Skin epidermis (tissue), 12 donors: ENCODE measurements at regions not wholly inside any gene's neighbourhood (a gene's known extent, or its start where the extent isn't known, plus 50 kb on each side); places are given as distances from the start of the nearest gene placed in this dataset.
A peak's percentile ranks its signal among the peaks of the same experiment; 100 is the strongest.

ENCODE experiments used
- H3K27ac ChIP-seq, 21 experiments: fragments of 200-600 bp; sonication (generic) in 11 of 21; one replicate each; pipeline ENCODE4 v1.5.0; 2020; ENCODE audit warnings: mild to moderate bottlenecking in 3 of 21, inconsistent platforms in 2 of 21, moderate library complexity in 2 of 21
- H3K4me3 ChIP-seq, 7 experiments: fragments of 200-600 bp; sonication (generic) in 2 of 7; one replicate each; pipeline ENCODE4 v1.5.0; 2020; ENCODE audit warnings: inconsistent platforms in 2 of 7, mild to moderate bottlenecking in 2 of 7, moderate library complexity in 1 of 7

GRCh38 chr6:163947276-163947675 is 532.8 kb downstream of the QKI start:
- H3K4me3 ChIP-seq = no peak overlapping the region
- H3K27ac ChIP-seq = peak overlapping the region in 3 of 21 experiments; percentile 4 to 55 (median 36)

GRCh38 chr6:163946437-163946836 is 531.9 kb downstream of the QKI start:
- Histone ChIP-seq H3K27ac (peak overlapping the region in 8 of 21 experiments; percentile 4 to 55 (median 40)), H3K4me3 (no peak overlapping the region)

GRCh38 chr6:163945808-163946207 is 531.3 kb downstream of the QKI start:
- Histone ChIP-seq H3K4me3 (no peak overlapping the region), H3K27ac (peak overlapping the region in 10 of 21 experiments; percentile 10 to 55 (median 32))

GRCh38 chr6:163944897-163945296 is 530.4 kb downstream of the QKI start:
- Histone ChIP-seq H3K4me3 (no peak overlapping the region), H3K27ac (peak overlapping the region in 5 of 21 experiments; percentile 6 to 58 (median 49))

GRCh38 chr6:163943607-163944385 is 529.3 kb downstream of the QKI start:
- H3K27ac ChIP-seq = peak overlapping the region in 10 of 21 experiments; percentile 6 to 67 (median 52)
- H3K4me3 ChIP-seq = peak overlapping the region in 1 of 7 experiments; percentile 6

- no peak overlapping the region for H3K4me3 ChIP-seq
- H3K27ac ChIP-seq = peak overlapping the region in 1 of 21 experiments; percentile 64
Observed at GRCh38 chr6:163942790-163943189, 528.3 kb downstream of the QKI start.

GRCh38 chr6:163941624-163941976 is 527.1 kb downstream of the QKI start:
- peak overlapping the region in 15 of 21 experiments; percentile 1 to 79 (median 21) for H3K27ac ChIP-seq
- H3K4me3 ChIP-seq = no peak overlapping the region

- Histone ChIP-seq H3K4me3 (no peak overlapping the region), H3K27ac (peak overlapping the region in 14 of 21 experiments; percentile 1 to 79 (median 26))
Observed at GRCh38 chr6:163940705-163941623, 526.4 kb downstream of the QKI start.

GRCh38 chr6:163937071-163937470 is 522.6 kb downstream of the QKI start:
- Histone ChIP-seq H3K4me3 (no peak overlapping the region), H3K27ac (no peak overlapping the region)

GRCh38 chr6:163935158-163935762 is 520.7 kb downstream of the QKI start:
- Histone ChIP-seq H3K4me3 (no peak overlapping the region), H3K27ac (no peak overlapping the region)

GRCh38 chr6:163930012-163930411 is 515.5 kb downstream of the QKI start:
- Histone ChIP-seq H3K4me3 (no peak overlapping the region), H3K27ac (no peak overlapping the region)

GRCh38 chr6:163929538-163929937 is 515.0 kb downstream of the QKI start:
- Histone ChIP-seq H3K4me3 (no peak overlapping the region), H3K27ac (no peak overlapping the region)

GRCh38 chr6:163926642-163927041 is 512.1 kb downstream of the QKI start:
- H3K4me3 ChIP-seq = no peak overlapping the region
- peak overlapping the region in 1 of 21 experiments; percentile 11 for H3K27ac ChIP-seq

- Histone ChIP-seq H3K27ac (no peak overlapping the region), H3K4me3 (no peak overlapping the region)
Observed at GRCh38 chr6:163925839-163926238, 511.3 kb downstream of the QKI start.

- no peak overlapping the region for H3K27ac ChIP-seq
- H3K4me3 ChIP-seq = no peak overlapping the region
Observed at GRCh38 chr6:163923658-163924411, 509.3 kb downstream of the QKI start.

GRCh38 chr6:163922562-163922961 is 508.0 kb downstream of the QKI start:
- no peak overlapping the region for H3K4me3 ChIP-seq

GRCh38 chr6:163919652-163920051 is 505.1 kb downstream of the QKI start:
- H3K27ac ChIP-seq = no peak overlapping the region
- H3K4me3 ChIP-seq = no peak overlapping the region

More at GRCh38 chr6:163922562-163922961, 508.0 kb downstream of the QKI start:
- no peak overlapping the region for H3K27ac ChIP-seq

- no peak overlapping the region for H3K4me3 ChIP-seq
- H3K27ac ChIP-seq = no peak overlapping the region
Observed at GRCh38 chr6:163916315-163917081, 502.0 kb downstream of the QKI start.

- no peak overlapping the region for H3K4me3 ChIP-seq
- no peak overlapping the region for H3K27ac ChIP-seq
Observed at GRCh38 chr6:163915131-163915530, 500.6 kb downstream of the QKI start.
